A549 (cell line): ENCODE measurements at regions not wholly inside any gene's neighbourhood (a gene's known extent, or its start where the extent isn't known, plus 50 kb on each side); places are given as distances from the start of the nearest gene placed in this dataset.

ENCODE experiments used
- ATAC-seq, 2 experiments: fragments of 200-7000 bp in 1 of 2; fragments of >200 bp in 1 of 2; cut with Nextera tagmentation in 1 of 2; cut with Tn5 transposase in 1 of 2; 3 replicates each; pipeline versions ENCODE4 v1.8.0 to v1.9.1; 2018 to 2020; ENCODE audit warnings: mild to moderate bottlenecking in 1 of 2, moderate library complexity in 1 of 2
- CTCF ChIA-PET: fragments of 300-600 bp; sonication (Branson Sonifier 250); formaldehyde crosslinking; extraction: SDS; loops from one replicate; lab custom pipeline; 2021; ENCODE audit warnings: antibody characterized with exemption, inconsistent platforms; lab: Yijun Ruan, JAX
- POLR2A ChIA-PET: fragments of 350-600 bp; formaldehyde crosslinking; extraction: SDS; loops from one replicate; lab custom pipeline; 2021; ENCODE audit warnings: antibody characterized with exemption, inconsistent platforms; lab: Yijun Ruan, JAX
- DNase-seq, 2 experiments: peaks; one replicate each; pipeline versions ENCODE4 v3.0.0 to v3.0.0-alpha.2; 2011 to 2016; ENCODE audit warnings: low read depth in 1 of 2, low spot score in 1 of 2
- FAIRE-seq: peaks from 2 replicates; lab custom pipeline; 2011; peaks lifted over from hg19 to GRCh38; lab: Jason Lieb, UNC
- H3K27ac ChIP-seq, 2 experiments: fragments of >200 bp; sonication (Bioruptor Twin); formaldehyde crosslinking; 3 replicates each; pipeline ENCODE4 v1.5.1; 2016 to 2017
- H3K4me1 ChIP-seq: fragments of >200 bp; sonication (Bioruptor Twin); formaldehyde crosslinking; 3 replicates; pipeline ENCODE4 v1.6.1; 2016
- H3K4me2 ChIP-seq: fragments of >200 bp; sonication (Bioruptor Twin); formaldehyde crosslinking; 3 replicates; pipeline ENCODE4 v1.6.1; 2016
- H3K4me3 ChIP-seq: fragments of >200 bp; sonication (Bioruptor Twin); formaldehyde crosslinking; 3 replicates; pipeline ENCODE4 v1.5.1; 2016
- H3K9me3 ChIP-seq: fragments of >200 bp; sonication (Bioruptor Twin); formaldehyde crosslinking; 3 replicates; pipeline ENCODE4 v1.6.1; 2016
- BCL3 ChIP-seq: fragments of >200 bp; sonication (Bioruptor Twin); formaldehyde crosslinking; IDR thresholded peaks from 3 replicates; pipeline ENCODE4 v1.6.1; 2016
- BHLHE40 ChIP-seq: IDR thresholded peaks from 2 replicates; pipeline ENCODE4 v1.6.1; 2012; ENCODE audit warnings: low read depth, low read length, inconsistent platforms
- CBX8 ChIP-seq: fragments of 200-600 bp; sonication (generic); IDR thresholded peaks from 2 replicates; pipeline ENCODE4 v1.6.1; 2016
- CTCF ChIP-seq: fragments of >200 bp; sonication (Bioruptor Twin); formaldehyde crosslinking; IDR thresholded peaks from 3 replicates; pipeline ENCODE4 v1.5.1; 2016
- E2F6 ChIP-seq: IDR thresholded peaks from 2 replicates; pipeline ENCODE4 v1.6.1; 2012; ENCODE audit warnings: low read depth, borderline replicate concordance
- EHF ChIP-seq: fragments of 250-450 bp; sonication (Bioruptor Pico); IDR thresholded peaks from 2 replicates; pipeline ENCODE4 v1.5.0; 2020; ENCODE audit warnings: mild to moderate bottlenecking
- ELK1 ChIP-seq: fragments of 150-350 bp; IDR thresholded peaks from 2 replicates; pipeline ENCODE4 v1.6.1; 2014; ENCODE audit warnings: low read depth, mild to moderate bottlenecking, low read length
- EP300 ChIP-seq, 2 experiments: fragments of >200 bp; sonication (Bioruptor Twin); formaldehyde crosslinking; IDR thresholded peaks; 2 replicates in 1 of 2; 3 replicates in 1 of 2; pipeline ENCODE4 v1.6.1; 2016 to 2017
- ESRRA ChIP-seq: fragments of 150-350 bp; IDR thresholded peaks from 2 replicates; pipeline ENCODE4 v1.6.1; 2014; ENCODE audit warnings: mild to moderate bottlenecking, low read length, borderline replicate concordance
- FOSB ChIP-seq: fragments of 250-450 bp; sonication (Bioruptor Pico); IDR thresholded peaks from 2 replicates; pipeline ENCODE4 v1.5.0; 2020; ENCODE audit warnings: mild to moderate bottlenecking, moderate library complexity
- GATA3 ChIP-seq: IDR thresholded peaks from 2 replicates; pipeline ENCODE4 v1.6.1; 2012; ENCODE audit warnings: borderline replicate concordance
- HDAC2 ChIP-seq: fragments of 200-600 bp; sonication (generic); IDR thresholded peaks from 2 replicates; pipeline ENCODE4 v1.6.1; 2016
- HES2 ChIP-seq: fragments of >200 bp; sonication (Bioruptor Twin); formaldehyde crosslinking; IDR thresholded peaks from 2 replicates; pipeline ENCODE4 v1.6.1; 2016
- JUNB ChIP-seq: fragments of >200 bp; sonication (Bioruptor Twin); formaldehyde crosslinking; IDR thresholded peaks from 2 replicates; pipeline ENCODE4 v1.6.1; 2016
- KDM1A ChIP-seq: fragments of 200-600 bp; sonication (generic); IDR thresholded peaks from 2 replicates; pipeline ENCODE4 v1.6.1; 2016; ENCODE audit warnings: low read depth, mild to moderate bottlenecking
- KDM5A ChIP-seq: fragments of 200-600 bp; sonication (generic); IDR thresholded peaks from 2 replicates; pipeline ENCODE4 v1.6.1; 2016; ENCODE audit warnings: antibody characterized with exemption, mild to moderate bottlenecking
- NFE2L2 ChIP-seq: fragments of 150-350 bp; conservative IDR thresholded peaks from 2 replicates; pipeline ENCODE4 v1.6.1; 2014; ENCODE audit warnings: low read length
- NPAS2 ChIP-seq: fragments of 250-450 bp; sonication (Bioruptor Pico); IDR thresholded peaks from 2 replicates; pipeline ENCODE4 v1.8.0; 2022; ENCODE audit warnings: mild to moderate bottlenecking, moderate library complexity, borderline replicate concordance
- NR3C1 ChIP-seq: fragments of >200 bp; sonication (Bioruptor Twin); formaldehyde crosslinking; IDR thresholded peaks from 3 replicates; pipeline ENCODE4 v1.6.1; 2017
- PBX3 ChIP-seq: IDR thresholded peaks from 2 replicates; pipeline ENCODE4 v1.6.1; 2012
- PHF8 ChIP-seq: fragments of 200-600 bp; sonication (generic); IDR thresholded peaks from 2 replicates; pipeline ENCODE4 v1.6.1; 2016; ENCODE audit warnings: low read depth, mild to moderate bottlenecking, antibody characterized with exemption, moderate library complexity, borderline replicate concordance
- POLR2A ChIP-seq: IDR thresholded peaks from 2 replicates; pipeline ENCODE4 v1.6.1; 2012; ENCODE audit warnings: mild to moderate bottlenecking, low read length
- POLR2AphosphoS2 ChIP-seq: conservative IDR thresholded peaks from 2 replicates; pipeline ENCODE4 v1.6.1; 2012; ENCODE audit warnings: low read length, improper control_type of control experiment, inconsistent platforms
- RCOR1 ChIP-seq: fragments of 150-350 bp; IDR thresholded peaks from 2 replicates; pipeline ENCODE4 v1.6.1; 2014; ENCODE audit warnings: antibody characterized with exemption, low read length, low read depth
- TFCP2L1 ChIP-seq: fragments of 250-450 bp; sonication (Bioruptor Pico); IDR thresholded peaks from 2 replicates; pipeline ENCODE4 v1.5.0; 2021; ENCODE audit warnings: mild to moderate bottlenecking
- ZNF302 ChIP-seq: fragments of 250-450 bp; sonication (Bioruptor Pico); IDR thresholded peaks from 2 replicates; pipeline ENCODE4 v1.9.0; 2021; ENCODE audit warnings: inconsistent platforms, mild to moderate bottlenecking, moderate library complexity
- WGBS: methylation state at CpG from one replicate; pipeline ENCODE4 v1.1.6; 2017; ENCODE audit errors: missing lambda C conversion rate; 5-methylcytosine and 5-hydroxymethylcytosine counted together

- no peak overlapping the region for H3K4me2 ChIP-seq
- 11% methylated on average over 1 of the region's 1 CpG for WGBS
- no peak overlapping the region for H3K27ac ChIP-seq
- no peak for DNase-seq
- H3K9me3 ChIP-seq = no peaks in the 10 kb centered on the region
- no peak for FAIRE-seq
- CTCF ChIA-PET = interaction anchor here (0.6 kb wide), 1 partner anchor 566 kb away, joined by 3 read pairs; no protein-coding TSS in a partner anchor
- POLR2A ChIA-PET = no interaction called here
- no peak for TF ChIP-seq ESRRA
- no peak for TF ChIP-seq HDAC2
- TF ChIP-seq NPAS2 = no peak
- no peak for TF ChIP-seq EHF
- no peak for TF ChIP-seq ZNF302 (CRISPR knock-in tag)
- no peak for TF ChIP-seq HES2
- no peak for TF ChIP-seq GATA3
- no peak for TF ChIP-seq PHF8
- no peak for TF ChIP-seq E2F6
- no peak for TF ChIP-seq EP300 (IDR thresholded peaks at IDR 0.05)
- no peak for TF ChIP-seq NR3C1
- no peak for TF ChIP-seq FOSB (CRISPR knock-in tag)
- no peak for TF ChIP-seq TFCP2L1 (CRISPR knock-in tag)
- TF ChIP-seq BHLHE40 = no peak
- no peak for TF ChIP-seq RCOR1
- no peak for TF ChIP-seq PBX3
- no peaks in the 10 kb centered on the region for H3K4me1 ChIP-seq
- no peak overlapping the region for H3K4me3 ChIP-seq
- no peak for ATAC-seq
Observed at GRCh38 chr5:163967268-163967667, 461.8 kb downstream of the MAT2B start.

GRCh38 chr5:163968651-163969050 lies 463.2 kb downstream of the MAT2B start:
- DNase-seq (no peak), FAIRE-seq (no peak), ATAC-seq (no peak)
- 0% methylated on average over 2 of the region's 2 CpGs for WGBS
- H3K4me3 ChIP-seq = no peak overlapping the region
- CTCF ChIA-PET = no interaction called here
- no peak overlapping the region for H3K27ac ChIP-seq
- POLR2A ChIA-PET = no interaction called here
- H3K4me1 ChIP-seq = no peaks in the 10 kb centered on the region
- no peak overlapping the region for H3K4me2 ChIP-seq
- TF ChIP-seq KDM5A (no peak), E2F6 (no peak), BCL3 (no peak), POLR2AphosphoS2 (no peak), EP300 (IDR thresholded peaks at IDR 0.05) (no peak), NFE2L2 (no peak), CBX8 (no peak), POLR2A (no peak), JUNB (no peak), PBX3 (no peak), CTCF (no peak), ELK1 (no peak), KDM1A (no peak)
- TF ChIP-seq, all 56 proteins: peak for 0
- H3K9me3 ChIP-seq = no peaks in the 10 kb centered on the region
